ENCODE measurements at regions not wholly inside any gene's neighbourhood (a gene's known extent, or its start where the extent isn't known, plus 50 kb on each side); places are given as distances from the start of the nearest gene placed in this dataset.

GRCh38 chr2:107602801-107603200, 223.9 kb upstream of the RGPD4 start:
- Mint-ChIP-seq H3K4me1 (no peaks in the 10 kb centered on the region), H3K36me3 (ENCODE audit: low read depth) (no peaks in the 10 kb centered on the region), H3K27ac (no peak overlapping the region), H3K9me3 (no peaks in the 10 kb centered on the region), H3K27me3 (no peaks in the 10 kb centered on the region), H3K4me3 (no peak overlapping the region)
- CTCF ChIA-PET: no interaction called here
- no peak for DNase-seq
- POLR2A ChIA-PET: no interaction called here

- Mint-ChIP-seq H3K4me1 (no peaks in the 10 kb centered on the region), H3K36me3 (ENCODE audit: low read depth) (no peaks in the 10 kb centered on the region), H3K4me3 (no peak overlapping the region), H3K9me3 (no peaks in the 10 kb centered on the region), H3K27me3 (no peaks in the 10 kb centered on the region), H3K27ac (no peak overlapping the region)
- ChIA-PET POLR2A (no interaction called here), CTCF (no interaction called here)
- no peak for DNase-seq
Observed at GRCh38 chr2:107607054-107607453, 219.6 kb upstream of the RGPD4 start.

- POLR2A ChIA-PET: no interaction called here
- Mint-ChIP-seq H3K27ac (no peak overlapping the region), H3K27me3 (no peaks in the 10 kb centered on the region), H3K4me1 (no peaks in the 10 kb centered on the region), H3K9me3 (no peaks in the 10 kb centered on the region), H3K36me3 (ENCODE audit: low read depth) (no peaks in the 10 kb centered on the region), H3K4me3 (no peak overlapping the region)
- CTCF ChIA-PET: no interaction called here
- no peak for DNase-seq
Observed at GRCh38 chr2:107607473-107607872, 219.2 kb upstream of the RGPD4 start.

GRCh38 chr2:107615039-107615438, 211.7 kb upstream of the RGPD4 start:
- Mint-ChIP-seq H3K27ac (no peak overlapping the region), H3K4me3 (no peak overlapping the region), H3K9me3 (peaks cover 8% of the 10 kb centered on the region), H3K27me3 (no peaks in the 10 kb centered on the region), H3K4me1 (no peaks in the 10 kb centered on the region), H3K36me3 (ENCODE audit: low read depth) (no peaks in the 10 kb centered on the region)
- ChIA-PET POLR2A (no interaction called here), CTCF (no interaction called here)
- DNase-seq: no peak

- POLR2A ChIA-PET: no interaction called here
- Mint-ChIP-seq H3K27me3 (no peaks in the 10 kb centered on the region), H3K27ac (no peak overlapping the region), H3K36me3 (ENCODE audit: low read depth) (no peaks in the 10 kb centered on the region), H3K4me3 (no peak overlapping the region), H3K9me3 (peaks cover 5% of the 10 kb centered on the region), H3K4me1 (no peaks in the 10 kb centered on the region)
- DNase-seq: no peak
- CTCF ChIA-PET: no interaction called here
Observed at GRCh38 chr2:107618769-107619168, 207.9 kb upstream of the RGPD4 start.

GRCh38 chr2:107621186-107622165, 205.2 kb upstream of the RGPD4 start:
- H3K9me3 Mint-ChIP-seq: peaks cover 9% of the 10 kb centered on the region
- ChIA-PET CTCF (no interaction called here), POLR2A (no interaction called here)
- H3K36me3 Mint-ChIP-seq (ENCODE audit: low read depth): no peaks in the 10 kb centered on the region
- H3K27ac Mint-ChIP-seq: no peak overlapping the region
- no peak overlapping the region for H3K4me3 Mint-ChIP-seq
- no peaks in the 10 kb centered on the region for H3K4me1 Mint-ChIP-seq
- no peak for DNase-seq
- no peaks in the 10 kb centered on the region for H3K27me3 Mint-ChIP-seq

GRCh38 chr2:107622741-107623310, 203.9 kb upstream of the RGPD4 start:
- Mint-ChIP-seq H3K27ac (no peak overlapping the region), H3K4me1 (no peaks in the 10 kb centered on the region)

GRCh38 chr2:107625982-107626381, 200.7 kb upstream of the RGPD4 start:
- no peaks in the 10 kb centered on the region for H3K4me1 Mint-ChIP-seq
- no peak overlapping the region for H3K4me3 Mint-ChIP-seq
- H3K27ac Mint-ChIP-seq: no peak overlapping the region
- H3K36me3 Mint-ChIP-seq (ENCODE audit: low read depth): no peaks in the 10 kb centered on the region
- ChIA-PET CTCF (no interaction called here), POLR2A (no interaction called here)
- DNase-seq: no peak
- no peaks in the 10 kb centered on the region for H3K27me3 Mint-ChIP-seq
- peaks cover 11% of the 10 kb centered on the region for H3K9me3 Mint-ChIP-seq

More at GRCh38 chr2:107622741-107623310, 203.9 kb upstream of the RGPD4 start:
- ChIA-PET CTCF (no interaction called here), POLR2A (no interaction called here)
- Mint-ChIP-seq H3K4me3 (no peak overlapping the region), H3K36me3 (ENCODE audit: low read depth) (no peaks in the 10 kb centered on the region), H3K27me3 (no peaks in the 10 kb centered on the region), H3K9me3 (peaks cover 11% of the 10 kb centered on the region)
- DNase-seq: no peak

GRCh38 chr2:107627164-107627563, 199.5 kb upstream of the RGPD4 start:
- DNase-seq: no peak
- CTCF ChIA-PET: no interaction called here
- Mint-ChIP-seq H3K27me3 (no peaks in the 10 kb centered on the region), H3K9me3 (peaks cover 11% of the 10 kb centered on the region), H3K4me1 (no peaks in the 10 kb centered on the region), H3K36me3 (ENCODE audit: low read depth) (no peaks in the 10 kb centered on the region), H3K27ac (no peak overlapping the region), H3K4me3 (no peak overlapping the region)
- POLR2A ChIA-PET: no interaction called here

- Mint-ChIP-seq H3K9me3 (peaks cover 11% of the 10 kb centered on the region), H3K4me1 (no peaks in the 10 kb centered on the region), H3K27me3 (no peaks in the 10 kb centered on the region), H3K27ac (no peak overlapping the region), H3K36me3 (ENCODE audit: low read depth) (no peaks in the 10 kb centered on the region), H3K4me3 (no peak overlapping the region)
- POLR2A ChIA-PET: no interaction called here
- CTCF ChIA-PET: no interaction called here
- DNase-seq: no peak
Observed at GRCh38 chr2:107627926-107628325, 198.8 kb upstream of the RGPD4 start.

GRCh38 chr2:107633580-107634147, 193.0 kb upstream of the RGPD4 start:
- peaks cover 10% of the 10 kb centered on the region for H3K9me3 Mint-ChIP-seq
- no peaks in the 10 kb centered on the region for H3K4me1 Mint-ChIP-seq
- H3K27me3 Mint-ChIP-seq: no peaks in the 10 kb centered on the region
- ChIA-PET CTCF (no interaction called here), POLR2A (no interaction called here)
- H3K36me3 Mint-ChIP-seq (ENCODE audit: low read depth): no peaks in the 10 kb centered on the region
- H3K27ac Mint-ChIP-seq: no peak overlapping the region
- DNase-seq: no peak
- no peak overlapping the region for H3K4me3 Mint-ChIP-seq

GRCh38 chr2:107634172-107634571, 192.5 kb upstream of the RGPD4 start:
- DNase-seq: no peak
- Mint-ChIP-seq H3K27ac (no peak overlapping the region), H3K4me1 (no peaks in the 10 kb centered on the region), H3K27me3 (no peaks in the 10 kb centered on the region), H3K36me3 (ENCODE audit: low read depth) (no peaks in the 10 kb centered on the region), H3K9me3 (peaks cover 10% of the 10 kb centered on the region), H3K4me3 (no peak overlapping the region)
- POLR2A ChIA-PET: no interaction called here
- CTCF ChIA-PET: no interaction called here

GRCh38 chr2:107635883-107636282, 190.8 kb upstream of the RGPD4 start:
- ChIA-PET CTCF (no interaction called here), POLR2A (no interaction called here)
- peaks cover 8% of the 10 kb centered on the region for H3K9me3 Mint-ChIP-seq
- H3K4me3 Mint-ChIP-seq: no peak overlapping the region
- H3K27me3 Mint-ChIP-seq: no peaks in the 10 kb centered on the region
- no peaks in the 10 kb centered on the region for H3K36me3 Mint-ChIP-seq (ENCODE audit: low read depth)
- H3K27ac Mint-ChIP-seq: no peak overlapping the region
- H3K4me1 Mint-ChIP-seq: no peaks in the 10 kb centered on the region
- DNase-seq: no peak

GRCh38 chr2:107645586-107645985, 181.1 kb upstream of the RGPD4 start:
- no peaks in the 10 kb centered on the region for H3K36me3 Mint-ChIP-seq (ENCODE audit: low read depth)
- DNase-seq: no peak
- POLR2A ChIA-PET: no interaction called here
- H3K27me3 Mint-ChIP-seq: no peaks in the 10 kb centered on the region
- CTCF ChIA-PET: no interaction called here
- H3K27ac Mint-ChIP-seq: no peak overlapping the region
- H3K4me3 Mint-ChIP-seq: no peak overlapping the region
- peaks cover 13% of the 10 kb centered on the region for H3K9me3 Mint-ChIP-seq
- no peaks in the 10 kb centered on the region for H3K4me1 Mint-ChIP-seq

All from activated CD4-positive, alpha-beta memory T cell treated with anti-CD3 and anti-CD28 coated beads, Interleukin-2, amount 10 ng/mL, durations not matched to agents 7 days and 5 days (primary cell).